K562 (cell line): ENCODE measurements at regions not wholly inside any gene's neighbourhood (a gene's known extent, or its start where the extent isn't known, plus 50 kb on each side); places are given as distances from the start of the nearest gene placed in this dataset.

Experiments used
- ADNP ChIP-seq: fragments of 200-800 bp; sonication (Bioruptor generic); IDR thresholded peaks from 2 replicates; pipeline ENCODE4 v1.6.1; 2016; ENCODE audit warnings: missing genetic modification characterization, missing compliant biosample characterization
- CHD1 ChIP-seq: fragments of 200-600 bp; sonication (generic); IDR thresholded peaks from one replicate; pipeline ENCODE4 v1.6.1; 2012; ENCODE audit warnings: mild to moderate bottlenecking, moderate library complexity, low read length, inconsistent platforms
- COPS2 ChIP-seq: fragments of 450-650 bp; conservative IDR thresholded peaks from 2 replicates; pipeline ENCODE4 v1.6.1; 2016; ENCODE audit warnings: mild to moderate bottlenecking, moderate library complexity
- CREM ChIP-seq: IDR thresholded peaks from 2 replicates; pipeline ENCODE4 v1.6.1; 2014; ENCODE audit warnings: antibody characterized with exemption, low read depth
- ESRRA ChIP-seq: fragments of 450-650 bp; IDR thresholded peaks from 2 replicates; pipeline ENCODE4 v1.6.1; 2014; ENCODE audit warnings: low read depth, mild to moderate bottlenecking, moderate library complexity, borderline replicate concordance
- GATAD2B ChIP-seq: fragments of 450-650 bp; IDR thresholded peaks from 2 replicates; pipeline ENCODE4 v1.6.1; 2017; ENCODE audit warnings: mild to moderate bottlenecking, borderline replicate concordance
- GMEB1 ChIP-seq: fragments of 250-450 bp; sonication (Bioruptor Pico); IDR thresholded peaks from 2 replicates; pipeline ENCODE4 v1.4.0; 2020; ENCODE audit warnings: mild to moderate bottlenecking
- HMBOX1 ChIP-seq: sonication (generic); IDR thresholded peaks from 2 replicates; pipeline ENCODE4 v1.6.1; 2016
- ILF3 ChIP-seq: fragments of 450-650 bp; IDR thresholded peaks from 2 replicates; pipeline ENCODE4 v1.6.1; 2018; ENCODE audit warnings: antibody characterized with exemption, mild to moderate bottlenecking, moderate library complexity, borderline replicate concordance
- MAX ChIP-seq: sonication (generic); formaldehyde crosslinking; IDR thresholded peaks from 2 replicates; pipeline ENCODE4 v1.9.0; 2022; ENCODE audit warnings: mild to moderate bottlenecking, missing genetic modification reagents
- MIER1 ChIP-seq: fragments of 450-650 bp; IDR thresholded peaks from 2 replicates; pipeline ENCODE4 v1.6.1; 2016; ENCODE audit warnings: antibody characterized with exemption, mild to moderate bottlenecking, low read depth
- NCOA4 ChIP-seq: fragments of 450-650 bp; IDR thresholded peaks from 2 replicates; pipeline ENCODE4 v1.6.1; 2018; ENCODE audit warnings: mild to moderate bottlenecking; ENCODE audit not compliant: partially characterized antibody
- NCOA6 ChIP-seq: fragments of 450-650 bp; IDR thresholded peaks from 2 replicates; pipeline ENCODE4 v1.6.1; 2017; ENCODE audit warnings: mild to moderate bottlenecking
- NRF1 ChIP-seq, 2 experiments: fragments of 450-650 bp; IDR thresholded peaks in 1 of 2; conservative IDR thresholded peaks in 1 of 2; 2 replicates each; pipeline ENCODE4 v1.6.1; 2014; ENCODE audit warnings: mild to moderate bottlenecking in 2 of 2
- POLR2G ChIP-seq: fragments of 200-400 bp; formaldehyde crosslinking; IDR thresholded peaks from 2 replicates; pipeline ENCODE4 v1.6.1; 2017; ENCODE audit warnings: low read depth, mild to moderate bottlenecking, antibody characterized with exemption, low read length, moderate library complexity
- TCF15 ChIP-seq: fragments of 250-450 bp; sonication (Bioruptor Pico); IDR thresholded peaks from 2 replicates; pipeline ENCODE4 v1.8.0; 2022; ENCODE audit warnings: moderate library complexity, mild to moderate bottlenecking, inconsistent platforms
- TEAD1 ChIP-seq, 2 experiments: fragments of 450-650 bp in 1 of 2; sonication (generic) in 1 of 2; formaldehyde crosslinking; IDR thresholded peaks; 2 replicates each; pipeline versions ENCODE4 v1.4.0 to v1.8.0; 2020 to 2022; ENCODE audit warnings: mild to moderate bottlenecking in 2 of 2, missing genetic modification reagents in 1 of 2
- TFAP4 ChIP-seq: sonication (generic); formaldehyde crosslinking; IDR thresholded peaks from 2 replicates; pipeline ENCODE4 v1.8.0; 2022; ENCODE audit warnings: missing genetic modification reagents, mild to moderate bottlenecking, moderate library complexity, borderline replicate concordance
- TRIM28 ChIP-seq: fragments of 450-650 bp; IDR thresholded peaks from 2 replicates; pipeline ENCODE4 v1.6.1; 2017
- ZBTB33 ChIP-seq: sonication (generic); formaldehyde crosslinking; IDR thresholded peaks from 2 replicates; pipeline ENCODE4 v1.8.1; 2023; ENCODE audit warnings: mild to moderate bottlenecking, missing genetic modification reagents
- ZFP1 ChIP-seq: fragments of 450-650 bp; formaldehyde crosslinking; IDR thresholded peaks from 2 replicates; pipeline ENCODE4 v1.4.0; 2020; ENCODE audit warnings: mild to moderate bottlenecking, mixed read lengths
- ZNF655 ChIP-seq: fragments of 250-450 bp; sonication (Bioruptor Pico); IDR thresholded peaks from 2 replicates; pipeline ENCODE4 v1.5.0; 2021

- TF ChIP-seq ZBTB33 (CRISPR knock-in tag) (peak; percentile 92), TFAP4 (CRISPR knock-in tag) (no peak), NCOA4 (no peak), GMEB1 (CRISPR knock-in tag) (no peak), POLR2G (no peak), TEAD1 (CRISPR knock-in tag; IDR thresholded peaks at IDR 0.05) (no peak), CHD1 (no peak), ESRRA (no peak), GATAD2B (no peak), NCOA6 (no peak), TRIM28 (no peak), ILF3 (no peak), MIER1 (no peak), NRF1 (conservative IDR thresholded peaks at IDR 0.05 in 1 of 2, IDR thresholded peaks at IDR 0.05 in 1 of 2) (no peak), ADNP (peak; percentile 74; the same call in 1 of the 2 replicates), HMBOX1 (no peak), COPS2 (no peak), MAX (CRISPR knock-in tag) (no peak; the same call in 1 of the 2 replicates), ZNF655 (CRISPR knock-in tag) (no peak), CREM (no peak), TCF15 (CRISPR knock-in tag) (no peak), ZFP1 (CRISPR knock-in tag) (no peak)
These were observed 162.5 kb upstream of the IER5L start (continued) for GRCh38 chr9:129340427-129341170.
